NCI-H345 (cell line): ENCODE measurements at regions not wholly inside any gene's neighbourhood (a gene's known extent, or its start where the extent isn't known, plus 50 kb on each side); places are given as distances from the start of the nearest gene placed in this dataset.
"Not testable (repeated sequence)": the region's sequence is repeated elsewhere in the genome, so short reads cannot be mapped to it uniquely, and the experiment has no call there.

ENCODE experiments used
- DNase-seq: peaks from one replicate; lab custom pipeline; 2025; lab: John Stamatoyannopoulos, UW

DNA sequence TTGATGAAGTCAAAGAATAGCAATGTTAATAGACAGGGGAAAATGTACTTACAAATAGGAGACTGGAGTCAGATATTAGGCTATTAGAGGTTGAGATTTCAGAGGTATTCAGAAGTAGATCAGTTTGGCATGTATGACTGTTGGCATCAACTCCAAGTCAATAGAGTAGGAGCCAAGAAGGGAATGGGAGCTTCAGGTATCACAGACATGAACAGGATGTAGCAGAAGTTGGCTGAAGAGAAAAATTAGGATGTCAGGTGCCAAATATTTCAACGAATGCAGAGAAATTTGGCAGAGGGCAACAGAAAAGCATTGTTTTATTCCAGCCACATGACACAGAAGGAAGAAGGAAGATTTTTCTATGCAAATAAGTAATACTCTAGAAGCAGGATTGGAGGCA is 69.7 kb downstream of the GLYATL1 start:
- DNase-seq = no peak

DNA sequence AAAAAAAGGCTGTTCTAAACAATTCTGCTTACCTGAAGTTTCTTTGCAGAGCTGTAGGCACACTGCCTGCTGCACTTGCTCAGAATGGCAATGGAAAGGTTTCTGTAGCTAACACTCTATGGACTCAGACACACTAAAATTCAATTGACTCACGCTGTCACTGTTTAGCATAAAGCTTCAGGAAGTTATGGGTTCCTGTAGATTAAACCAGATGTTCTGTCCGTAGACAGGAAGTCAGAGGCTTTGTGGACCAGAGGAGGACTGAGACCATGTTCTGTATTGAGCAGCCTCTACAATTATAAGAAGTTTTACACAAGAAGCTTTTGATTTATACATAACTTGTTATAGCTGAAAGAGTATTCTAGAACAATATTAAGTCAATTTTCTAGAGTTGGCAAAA is 70.4 kb downstream of the GLYATL1 start:
- DNase-seq = no peak

DNA sequence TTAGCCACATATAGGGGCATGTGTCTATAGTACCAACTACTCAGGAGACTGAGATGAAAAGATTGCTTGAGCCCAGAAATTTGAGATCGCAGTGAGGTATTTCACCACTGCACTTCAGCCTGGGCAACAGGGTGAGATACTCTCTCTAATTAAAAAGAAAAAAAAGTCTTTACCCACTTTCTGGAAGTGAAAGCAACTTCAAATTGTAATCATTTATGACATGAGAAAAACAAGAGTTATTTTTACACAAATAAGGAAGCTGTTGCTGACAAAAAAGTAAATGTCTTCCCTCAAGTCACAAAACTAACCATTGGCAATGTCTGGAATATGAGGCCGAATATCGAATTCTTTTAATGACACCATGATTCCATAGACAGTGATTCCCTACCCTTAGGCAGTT is 71.4 kb downstream of the GLYATL1 start:
- DNase-seq = no peak

DNA sequence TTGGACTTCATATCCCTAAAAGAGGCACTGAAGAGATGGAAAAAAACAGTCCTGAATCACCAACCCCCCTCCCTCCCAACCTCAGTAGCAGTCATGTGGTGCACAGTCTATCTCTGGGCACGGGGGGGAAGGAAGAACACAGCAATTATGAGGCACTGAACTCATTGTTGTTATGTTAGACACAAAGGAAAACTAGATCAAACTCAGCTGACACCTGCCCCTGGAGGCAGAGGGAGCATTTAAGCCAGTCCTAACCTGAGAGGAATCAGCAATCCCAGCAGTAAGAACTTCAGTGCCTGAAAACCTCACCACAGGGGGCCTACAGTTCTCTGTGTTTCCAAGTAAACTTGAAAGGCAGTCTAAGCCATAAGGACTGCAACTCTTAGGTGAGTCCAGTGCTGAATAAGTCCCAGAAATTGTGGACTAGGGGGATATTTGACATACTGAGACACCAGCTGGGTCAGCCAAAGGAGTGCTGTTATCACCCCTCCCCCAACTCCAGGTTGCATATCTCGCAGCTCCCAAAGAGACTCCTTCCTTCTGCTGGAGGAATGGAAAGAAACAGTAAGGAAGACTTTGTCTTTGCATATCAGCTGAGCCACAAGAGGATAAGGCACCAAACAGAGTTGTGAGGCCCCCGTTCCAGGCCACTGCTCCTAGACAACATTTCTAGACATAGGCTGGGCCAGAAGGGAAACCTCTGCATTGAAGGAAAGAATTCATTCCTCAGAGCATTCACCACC is 72.5 kb downstream of the GLYATL1 start:
- DNase-seq = peak; percentile 59

DNA sequence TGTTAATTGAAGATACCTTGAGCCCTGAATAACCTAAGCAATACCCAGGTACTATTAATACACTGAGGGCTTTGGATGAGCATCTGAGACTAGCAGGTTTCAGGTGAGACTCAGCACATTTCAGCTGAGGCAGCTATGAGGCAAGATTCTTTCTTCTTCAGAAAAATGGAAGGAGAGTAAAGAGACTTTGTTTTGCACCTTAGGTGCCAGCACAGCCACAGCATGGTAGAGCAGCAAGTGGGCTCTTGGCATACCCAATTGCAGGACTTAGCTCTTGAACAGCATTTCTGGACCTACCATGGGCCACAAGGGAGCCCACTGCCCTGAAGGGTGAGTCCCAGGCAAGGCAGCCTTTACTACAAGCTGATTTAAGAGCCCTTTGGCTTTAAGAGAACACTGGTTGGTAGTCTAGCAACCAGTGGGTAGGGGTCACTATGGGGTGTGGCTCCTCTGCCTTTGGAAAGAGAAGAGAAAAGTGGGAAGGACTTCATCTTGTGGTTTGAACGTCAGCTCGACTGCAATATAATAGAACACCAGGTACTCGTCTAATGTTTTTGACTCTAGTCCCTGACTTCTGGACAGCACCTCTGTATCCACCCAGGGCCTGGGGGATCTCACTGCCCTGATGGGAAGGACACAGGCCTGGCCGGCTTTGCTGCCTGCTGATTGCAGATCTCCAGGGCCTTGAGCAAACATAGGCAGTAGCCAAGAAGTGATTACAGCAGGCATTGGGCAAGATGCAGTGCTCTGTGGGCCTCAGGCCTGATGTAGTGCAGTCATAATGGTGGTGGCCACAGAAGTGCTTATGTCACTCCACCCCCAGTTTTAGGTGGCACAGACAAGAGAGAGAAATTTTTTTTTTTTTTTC is 73.3 kb downstream of the GLYATL1 start:
- DNase-seq = no peak

DNA sequence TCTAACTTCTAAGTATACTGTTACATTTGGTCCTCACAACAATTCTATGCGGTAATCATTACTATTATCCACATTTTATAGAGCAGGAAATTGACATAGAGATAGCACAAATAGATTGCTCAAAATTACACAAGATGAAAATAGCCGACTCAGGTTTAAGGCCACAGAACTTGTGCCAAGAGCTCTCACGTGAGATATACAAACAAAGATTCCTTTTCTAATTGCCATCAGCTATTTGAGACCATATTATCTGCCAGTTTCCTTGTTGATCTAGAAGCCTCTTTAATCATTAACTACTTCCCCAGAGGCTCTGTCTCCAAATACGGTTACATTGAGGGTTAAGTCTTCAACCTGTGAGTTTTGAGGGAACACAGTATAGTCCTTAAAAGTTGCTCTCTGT is 61.0 kb upstream of the GLYATL1B start:
- no peak for DNase-seq

DNA sequence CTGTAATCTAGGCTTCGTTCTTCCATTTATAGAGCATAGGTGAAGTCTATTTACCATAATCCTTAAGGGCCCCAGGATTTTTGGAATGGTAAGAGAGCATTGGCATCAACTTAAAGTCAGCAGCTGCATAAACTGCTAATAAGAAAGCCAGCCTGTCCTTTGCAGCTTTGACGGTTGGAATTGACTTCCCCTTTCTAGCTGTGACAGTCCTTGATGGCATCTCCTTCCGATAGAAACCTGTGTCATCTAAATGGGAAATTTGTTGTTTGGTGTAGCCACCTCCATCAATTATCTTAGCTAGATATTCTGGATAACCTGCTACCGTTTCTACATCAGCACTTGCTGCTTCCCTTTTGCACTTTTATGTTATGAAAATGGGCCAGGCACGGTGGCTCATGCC is 58.0 kb upstream of the GLYATL1B start:
- DNase-seq = no peak

DNA sequence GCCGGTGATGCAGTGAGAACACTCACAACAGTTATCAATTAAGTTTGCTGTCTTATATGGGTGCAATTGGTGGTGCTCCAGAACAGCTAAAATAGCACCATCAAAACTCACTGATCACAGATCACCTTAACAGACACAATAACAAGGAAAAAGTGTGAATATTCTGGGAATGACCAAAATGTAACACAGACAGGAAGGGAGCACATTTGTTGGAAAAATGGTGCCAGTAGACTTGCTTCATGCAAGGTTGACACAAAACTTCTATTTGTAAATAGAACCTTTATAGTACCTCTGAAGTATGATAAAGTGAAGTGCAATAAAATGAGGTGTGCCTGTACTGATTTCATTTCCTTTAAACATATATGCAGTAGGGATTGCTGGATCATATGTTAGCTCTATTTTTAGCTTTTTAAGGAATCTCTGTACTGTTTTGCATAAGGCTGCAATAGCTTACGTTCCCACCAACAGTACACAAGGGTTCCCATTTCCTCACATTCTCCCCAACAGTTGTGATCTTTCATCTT is 56.7 kb upstream of the GLYATL1B start:
- no peak for DNase-seq

DNA sequence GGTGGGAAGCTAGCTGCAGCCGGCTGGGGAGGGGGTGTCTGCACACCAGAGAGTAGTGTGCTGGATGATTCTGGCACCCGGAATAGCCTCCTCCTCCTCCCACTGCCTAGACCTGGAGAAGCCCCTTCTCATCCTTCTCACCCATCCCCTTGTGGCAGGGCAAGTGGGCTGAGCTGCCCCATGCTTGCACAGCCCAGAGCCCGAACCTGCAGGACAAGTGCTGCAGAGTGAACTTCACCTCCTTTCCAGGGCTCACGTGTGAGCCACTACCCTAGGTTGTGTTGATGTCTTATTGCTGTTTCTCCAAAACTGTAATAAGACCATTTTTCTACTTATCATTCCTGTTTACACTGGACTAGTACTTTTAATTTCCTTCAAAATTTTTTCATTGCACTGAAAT is 56.1 kb upstream of the GLYATL1B start:
- no peak for DNase-seq

DNA sequence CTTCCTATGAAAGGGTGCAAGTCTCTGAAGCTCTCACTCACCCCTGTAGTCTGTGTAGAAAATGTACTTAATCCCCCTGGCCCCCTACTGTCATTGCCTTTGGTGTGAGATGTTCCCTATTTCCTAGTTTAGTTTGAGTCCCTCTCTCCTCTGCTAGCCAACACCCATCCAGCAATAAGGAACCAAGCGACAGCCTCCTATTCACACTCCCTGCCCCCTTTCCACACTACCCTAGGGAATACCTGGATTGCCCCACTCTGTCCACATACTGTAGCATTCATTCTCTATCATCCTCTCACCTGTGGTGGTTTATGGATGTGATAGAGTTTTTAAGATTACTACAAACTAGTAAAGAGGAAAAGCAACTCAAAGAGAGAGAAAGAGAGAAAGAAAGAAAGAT is 54.4 kb upstream of the GLYATL1B start:
- DNase-seq = not testable (repeated sequence)
